Trophoblast cell (in vitro differentiated cells and primary cell): ENCODE measurements at regions not wholly inside any gene's neighbourhood (a gene's known extent, or its start where the extent isn't known, plus 50 kb on each side); places are given as distances from the start of the nearest gene placed in this dataset.

Source experiments
- DNase-seq, 2 donors: peaks; one replicate each; pipeline ENCODE4 v3.0.0-alpha.2; 2016
- H2AFZ ChIP-seq: 2 replicates; pipeline ENCODE4 v1.6.1; 2013; ENCODE audit warnings: low read length, moderate library complexity, mild to moderate bottlenecking; ENCODE audit not compliant: insufficient read depth, poor library complexity
- H2AK5ac ChIP-seq: 2 replicates; pipeline ENCODE4 v1.6.1; 2013; ENCODE audit warnings: mild to moderate bottlenecking, low read length
- H2BK120ac ChIP-seq: 2 replicates; pipeline ENCODE4 v1.6.1; 2013; ENCODE audit warnings: low read length, mild to moderate bottlenecking, moderate library complexity; ENCODE audit not compliant: insufficient read depth, poor library complexity
- H2BK12ac ChIP-seq: 2 replicates; pipeline ENCODE4 v1.6.1; 2013; ENCODE audit warnings: mild to moderate bottlenecking, low read length, moderate library complexity
- H2BK5ac ChIP-seq: 2 replicates; pipeline ENCODE4 v1.6.1; 2013; ENCODE audit warnings: low read length, low read depth, moderate library complexity, mild to moderate bottlenecking; ENCODE audit not compliant: poor library complexity
- H3K14ac ChIP-seq: 2 replicates; pipeline ENCODE4 v1.6.1; 2013; ENCODE audit warnings: mild to moderate bottlenecking, low read length
- H3K18ac ChIP-seq: 2 replicates; pipeline ENCODE4 v1.6.1; 2013; ENCODE audit warnings: mild to moderate bottlenecking, low read length
- H3K23ac ChIP-seq: 2 replicates; pipeline ENCODE4 v1.6.1; 2013; ENCODE audit warnings: low read length
- H3K27ac ChIP-seq: 2 replicates; pipeline ENCODE4 v1.5.1; 2013; ENCODE audit warnings: low read depth, mild to moderate bottlenecking, inconsistent platforms, low read length, moderate library complexity
- H3K27me3 ChIP-seq: 2 replicates; pipeline ENCODE4 v1.6.1; 2013; ENCODE audit warnings: inconsistent platforms, mild to moderate bottlenecking, low read length, moderate library complexity; ENCODE audit not compliant: insufficient read depth
- H3K36me3 ChIP-seq, 2 experiments: 1 replicate in 1 of 2; 2 replicates in 1 of 2; pipeline ENCODE4 v1.6.1; 2013; ENCODE audit warnings: low read length in 2 of 2, mild to moderate bottlenecking in 2 of 2, moderate library complexity in 1 of 2; ENCODE audit not compliant: insufficient read depth in 2 of 2, control insufficient read depth in 1 of 2
- H3K4ac ChIP-seq: 2 replicates; pipeline ENCODE4 v1.6.1; 2013; ENCODE audit warnings: low read depth, mild to moderate bottlenecking, low read length, moderate library complexity
- H3K4me1 ChIP-seq, 2 experiments: 1 replicate in 1 of 2; 2 replicates in 1 of 2; pipeline ENCODE4 v1.6.1; 2013; ENCODE audit warnings: low read length in 2 of 2, mild to moderate bottlenecking in 2 of 2, moderate library complexity in 1 of 2; ENCODE audit not compliant: insufficient read depth in 2 of 2, control insufficient read depth in 1 of 2
- H3K4me2 ChIP-seq: 2 replicates; pipeline ENCODE4 v1.6.1; 2013; ENCODE audit warnings: inconsistent platforms, mild to moderate bottlenecking, low read length, moderate library complexity
- H3K4me3 ChIP-seq: 2 replicates; pipeline ENCODE4 v1.5.1; 2013; ENCODE audit warnings: mild to moderate bottlenecking, low read depth, low read length, inconsistent platforms
- H3K79me1 ChIP-seq: one replicate; pipeline ENCODE4 v1.6.1; 2013; ENCODE audit warnings: low read length
- H3K79me2 ChIP-seq: 2 replicates; pipeline ENCODE4 v1.6.1; 2013; ENCODE audit warnings: low read length, mild to moderate bottlenecking; ENCODE audit not compliant: control insufficient read depth, insufficient read depth, poor library complexity
- H3K9ac ChIP-seq: 2 replicates; pipeline ENCODE4 v1.6.1; 2013; ENCODE audit warnings: mild to moderate bottlenecking, low read length
- H3K9me3 ChIP-seq: 2 replicates; pipeline ENCODE4 v1.6.1; 2013; ENCODE audit warnings: low read depth, mild to moderate bottlenecking, control low read depth, inconsistent platforms, low read length; ENCODE audit not compliant: insufficient read depth
- H4K12ac ChIP-seq: 2 replicates; pipeline ENCODE4 v1.6.1; 2013; ENCODE audit warnings: low read depth, mild to moderate bottlenecking, low read length, moderate library complexity
- H4K8ac ChIP-seq: 2 replicates; pipeline ENCODE4 v1.6.1; 2013; ENCODE audit warnings: low read depth, mild to moderate bottlenecking, low read length, moderate library complexity
- H4K91ac ChIP-seq: one replicate; pipeline ENCODE4 v1.6.1; 2013; ENCODE audit warnings: low read depth, mild to moderate bottlenecking, low read length, moderate library complexity
- WGBS: extraction: QIAGEN DNeasy Blood & Tissue Kit; methylation state at CpG from one replicate; pipeline ENCODE4 v1.1.7; 2013; ENCODE audit warnings: missing lambda C conversion rate; ENCODE audit not compliant: insufficient read length, insufficient coverage; ENCODE audit errors: extremely low coverage; 5-methylcytosine and 5-hydroxymethylcytosine counted together

- Histone ChIP-seq H3K79me1 (no peaks in the 10 kb centered on the region), H3K18ac (no peak overlapping the region), H3K79me2 (no peaks in the 10 kb centered on the region), H2AFZ (no peak overlapping the region), H4K8ac (no peak overlapping the region), H2BK5ac (no peak overlapping the region), H3K36me3 (no peaks in the 10 kb centered on the region), H3K9ac (no peak overlapping the region), H3K4me2 (no peak overlapping the region), H2BK12ac (no peak overlapping the region), H2BK120ac (no peak overlapping the region), H3K4me3 (no peak overlapping the region), H3K14ac (no peak overlapping the region), H3K4ac (no peak overlapping the region), H3K9me3 (no peaks in the 10 kb centered on the region), H4K91ac (no peak overlapping the region), H3K27me3 (no peaks in the 10 kb centered on the region), H3K23ac (no peak overlapping the region), H4K12ac (no peak overlapping the region), H3K4me1 (no peaks in the 10 kb centered on the region), H2AK5ac (no peak overlapping the region), H3K27ac (no peak overlapping the region)
- no CpG with 5 or more reads among the region's 4 CpGs for WGBS
- DNase-seq = no peak
Observed at GRCh38 chr6:92110403-92110802, 1309.0 kb downstream of the EPHA7 start.

- H3K79me2 ChIP-seq = no peaks in the 10 kb centered on the region
- no peaks in the 10 kb centered on the region for H3K36me3 ChIP-seq
- no CpG with 5 or more reads among the region's 5 CpGs for WGBS
- no peak overlapping the region for H3K23ac ChIP-seq
- H3K27ac ChIP-seq = no peak overlapping the region
- H2AK5ac ChIP-seq = no peak overlapping the region
- H4K8ac ChIP-seq = no peak overlapping the region
- no peaks in the 10 kb centered on the region for H3K27me3 ChIP-seq
- H3K4me2 ChIP-seq = no peak overlapping the region
- no peak overlapping the region for H2AFZ ChIP-seq
- H2BK5ac ChIP-seq = no peak overlapping the region
- H3K4me3 ChIP-seq = no peak overlapping the region
- H3K9me3 ChIP-seq = no peaks in the 10 kb centered on the region
- H3K4me1 ChIP-seq = no peaks in the 10 kb centered on the region
- DNase-seq = no peak
- H4K91ac ChIP-seq = no peak overlapping the region
- no peak overlapping the region for H2BK12ac ChIP-seq
- H2BK120ac ChIP-seq = no peak overlapping the region
- no peak overlapping the region for H3K4ac ChIP-seq
- no peaks in the 10 kb centered on the region for H3K79me1 ChIP-seq
- no peak overlapping the region for H3K18ac ChIP-seq
- H4K12ac ChIP-seq = no peak overlapping the region
- H3K14ac ChIP-seq = no peak overlapping the region
- no peak overlapping the region for H3K9ac ChIP-seq
Observed at GRCh38 chr6:92109956-92110355, 1309.4 kb downstream of the EPHA7 start.

GRCh38 chr6:92109256-92109655, 1310.1 kb downstream of the EPHA7 start:
- H3K4me3 ChIP-seq = no peak overlapping the region
- H3K4ac ChIP-seq = no peak overlapping the region
- H3K4me2 ChIP-seq = no peak overlapping the region
- H3K79me2 ChIP-seq = no peaks in the 10 kb centered on the region
- H2BK5ac ChIP-seq = no peak overlapping the region
- H2AK5ac ChIP-seq = no peak overlapping the region
- no peak overlapping the region for H2AFZ ChIP-seq
- H3K4me1 ChIP-seq = no peaks in the 10 kb centered on the region
- H3K79me1 ChIP-seq = no peaks in the 10 kb centered on the region
- no peak overlapping the region for H4K12ac ChIP-seq
- H3K9ac ChIP-seq = no peak overlapping the region
- no peaks in the 10 kb centered on the region for H3K27me3 ChIP-seq
- no peaks in the 10 kb centered on the region for H3K36me3 ChIP-seq
- no peak overlapping the region for H2BK120ac ChIP-seq
- H3K27ac ChIP-seq = no peak overlapping the region
- no peak overlapping the region for H3K18ac ChIP-seq
- no peak overlapping the region for H2BK12ac ChIP-seq
- no peaks in the 10 kb centered on the region for H3K9me3 ChIP-seq
- no peak for DNase-seq
- no peak overlapping the region for H3K23ac ChIP-seq
- H4K8ac ChIP-seq = no peak overlapping the region
- no peak overlapping the region for H4K91ac ChIP-seq
- no peak overlapping the region for H3K14ac ChIP-seq
- WGBS = no CpG with 5 or more reads among the region's 13 CpGs

GRCh38 chr6:92086750-92087149, 1332.6 kb downstream of the EPHA7 start:
- Histone ChIP-seq H4K8ac (no peak overlapping the region), H3K14ac (no peak overlapping the region), H4K91ac (no peak overlapping the region), H2BK12ac (no peak overlapping the region), H3K23ac (no peak overlapping the region), H3K9me3 (no peaks in the 10 kb centered on the region), H3K27ac (no peak overlapping the region), H3K79me2 (no peaks in the 10 kb centered on the region), H3K79me1 (no peaks in the 10 kb centered on the region), H3K18ac (no peak overlapping the region), H3K4me1 (no peaks in the 10 kb centered on the region), H4K12ac (no peak overlapping the region), H3K9ac (no peak overlapping the region), H2BK5ac (no peak overlapping the region), H3K4me3 (no peak overlapping the region), H2AK5ac (no peak overlapping the region), H3K36me3 (no peaks in the 10 kb centered on the region), H3K4me2 (no peak overlapping the region), H3K27me3 (no peaks in the 10 kb centered on the region), H3K4ac (no peak overlapping the region), H2BK120ac (no peak overlapping the region), H2AFZ (no peak overlapping the region)
- no peak for DNase-seq
- no CpG with 5 or more reads among the region's 2 CpGs for WGBS
